B cell (primary cell): ENCODE measurements at regions not wholly inside any gene's neighbourhood (a gene's known extent, or its start where the extent isn't known, plus 50 kb on each side); places are given as distances from the start of the nearest gene placed in this dataset.

ENCODE experiments used
- ATAC-seq: fragments of 200-7000 bp; cut with Tn5 transposase; one replicate; pipeline ENCODE4 v1.10.0; 2021; ENCODE audit warnings: low read depth, mild to moderate bottlenecking, moderate number of reproducible peaks, moderate library complexity
- CTCF ChIA-PET: fragments of 350-600 bp; sonication (Branson Sonifier 250); formaldehyde crosslinking; loops from one replicate; lab custom pipeline; 2021; ENCODE audit warnings: antibody characterized with exemption, inconsistent platforms; lab: Charles Lee
- POLR2A ChIA-PET: fragments of 350-600 bp; sonication (Branson Sonifier 250); formaldehyde crosslinking; loops from one replicate; lab custom pipeline; 2021; ENCODE audit warnings: antibody characterized with exemption; lab: Charles Lee
- DNase-seq: peaks from one replicate; pipeline ENCODE4 v3.0.0; 2013
- H2AFZ ChIP-seq: 2 replicates; pipeline ENCODE4 v1.6.1; 2012; ENCODE audit warnings: mild to moderate bottlenecking, low read depth, low read length; ENCODE audit not compliant: insufficient read depth, poor library complexity, severe bottlenecking
- H3K27ac ChIP-seq, 2 donors: 1 replicate in 1 of 2; 2 replicates in 1 of 2; pipeline ENCODE4 v1.5.1; 2012 to 2013; ENCODE audit warnings: low read length in 2 of 2, mild to moderate bottlenecking in 2 of 2, moderate library complexity in 1 of 2
- H3K27me3 ChIP-seq, 4 experiments: fragments of 200-600 bp in 1 of 4; sonication (generic) in 1 of 4; replicated peaks in 1 of 4; 1 replicate in 2 of 4; 2 replicates in 2 of 4; pipeline versions ENCODE4 v1.6.1 to v1.7.0; 2013 to 2016; ENCODE audit warnings: low read length in 3 of 4, mild to moderate bottlenecking in 2 of 4, mixed read lengths in 1 of 4, moderate library complexity in 1 of 4; ENCODE audit not compliant: insufficient read depth in 4 of 4, control insufficient read depth in 3 of 4; ENCODE audit errors: control extremely low read depth in 1 of 4
- H3K36me3 ChIP-seq, 2 experiments: replicated peaks in 1 of 2; 1 replicate in 1 of 2; 2 replicates in 1 of 2; pipeline versions ENCODE4 v1.6.1 to v1.7.1; 2013; ENCODE audit warnings: low read length in 1 of 2; ENCODE audit not compliant: insufficient read depth in 2 of 2, control insufficient read depth in 1 of 2; ENCODE audit errors: control extremely low read depth in 1 of 2, extremely low read depth in 1 of 2
- H3K4me1 ChIP-seq, 2 donors: fragments of 200-600 bp in 1 of 2; sonication (generic) in 1 of 2; 1 replicate in 1 of 2; 2 replicates in 1 of 2; pipeline versions ENCODE4 v1.5.1 to v1.6.1; 2013 to 2017; ENCODE audit warnings: low read length in 2 of 2; ENCODE audit not compliant: control insufficient read depth in 2 of 2, insufficient read depth in 2 of 2
- H3K4me2 ChIP-seq: replicated peaks from 2 replicates; pipeline ENCODE3; 2012; ENCODE audit warnings: mild to moderate bottlenecking, low read depth, low read length; ENCODE audit not compliant: poor library complexity, severe bottlenecking
- H3K4me3 ChIP-seq, 5 experiments: fragments of 200-600 bp in 1 of 5; sonication (generic) in 1 of 5; 1 replicate in 3 of 5; 2 replicates in 2 of 5; pipeline versions ENCODE4 v1.5.1 to v1.7.0; 2011 to 2016; ENCODE audit warnings: low read length in 4 of 5, mild to moderate bottlenecking in 4 of 5, low read depth in 2 of 5, control low read depth in 1 of 5, moderate library complexity in 1 of 5; ENCODE audit not compliant: insufficient read depth in 1 of 5; ENCODE audit errors: control extremely low read depth in 1 of 5, extremely low read depth in 1 of 5
- H3K79me2 ChIP-seq: fragments of 200-600 bp; sonication (generic); one replicate; pipeline ENCODE4 v1.6.0; 2016; ENCODE audit warnings: low read length; ENCODE audit not compliant: control insufficient read depth, insufficient read depth
- H3K9ac ChIP-seq: fragments of 200-600 bp; sonication (generic); 2 replicates; pipeline ENCODE4 v1.6.1; 2017; ENCODE audit warnings: mild to moderate bottlenecking, low read length, moderate library complexity
- H3K9me3 ChIP-seq, 3 donors: one replicate each; pipeline versions ENCODE4 v1.6.1 to v1.7.1; 2013; ENCODE audit warnings: low read length in 2 of 3; ENCODE audit not compliant: control insufficient read depth in 2 of 3, insufficient read depth in 1 of 3; ENCODE audit errors: control extremely low read depth in 1 of 3
- H4K20me1 ChIP-seq: 2 replicates; pipeline ENCODE4 v1.6.0; 2012; ENCODE audit warnings: mild to moderate bottlenecking, low read length; ENCODE audit not compliant: insufficient read depth, control insufficient read depth, poor library complexity, severe bottlenecking
- H3K27ac Mint-ChIP-seq: one replicate; pipeline ENCODE4 v1.8.0; 2021; ENCODE audit warnings: mixed read lengths
- H3K27me3 Mint-ChIP-seq: one replicate; pipeline ENCODE4 v1.8.0; 2021; ENCODE audit warnings: mixed read lengths
- H3K4me1 Mint-ChIP-seq: one replicate; pipeline ENCODE4 v1.8.0; 2021; ENCODE audit warnings: mixed read lengths
- H3K4me3 Mint-ChIP-seq: one replicate; pipeline ENCODE4 v1.8.0; 2021; ENCODE audit warnings: mixed read lengths
- H3K9me3 Mint-ChIP-seq: one replicate; pipeline ENCODE4 v1.8.0; 2022; ENCODE audit warnings: mixed read lengths; ENCODE audit not compliant: insufficient read depth
- CTCF ChIP-seq: fragments of 200-600 bp; IDR thresholded peaks from one replicate; pipeline ENCODE4 v1.8.0; 2022; ENCODE audit warnings: antibody characterized with exemption, mild to moderate bottlenecking
- EZH2 ChIP-seq: IDR thresholded peaks from 2 replicates; pipeline ENCODE4 v1.6.1; 2012; ENCODE audit warnings: borderline replicate concordance, low read depth, mild to moderate bottlenecking, moderate library complexity, low read length; ENCODE audit not compliant: insufficient read depth, poor library complexity, severe bottlenecking
- WGBS: methylation state at CpG from one replicate; pipeline ENCODE4 v1.1.5; 2013; ENCODE audit warnings: missing lambda C conversion rate; ENCODE audit not compliant: insufficient coverage; 5-methylcytosine and 5-hydroxymethylcytosine counted together
- intact Hi-C: fragments of 100-400 bp; cut with micrococcal nuclease; formaldehyde crosslinking; loops from one replicate; pipeline ENCODE4 v1.10.0; 2022

GRCh38 chr14:83096092-83096491, 1562.4 kb upstream of the SEL1L start:
- CTCF ChIA-PET: no interaction called here
- Mint-ChIP-seq H3K27me3 (no peaks in the 10 kb centered on the region), H3K27ac (no peak overlapping the region), H3K9me3 (no peaks in the 10 kb centered on the region), H3K4me3 (no peak overlapping the region), H3K4me1 (no peaks in the 10 kb centered on the region)
- no peaks in the 10 kb centered on the region for H3K79me2 ChIP-seq
- no peak for DNase-seq
- H3K27me3 ChIP-seq: no peaks in the 10 kb centered on the region
- no peaks in the 10 kb centered on the region for H3K36me3 ChIP-seq
- H3K27ac ChIP-seq: no peak overlapping the region
- no CpG with 5 or more reads among the region's 1 CpG for WGBS
- H3K9me3 ChIP-seq: peaks cover 0 to 9% (median 0%) of the 10 kb centered on the region in 3 donors
- no peak overlapping the region for H3K4me3 ChIP-seq
- intact Hi-C loops: no loop called here
- ATAC-seq: no peak
- H3K9ac ChIP-seq: no peak overlapping the region
- POLR2A ChIA-PET: no interaction called here
- H3K4me1 ChIP-seq: no peaks in the 10 kb centered on the region
- no peak overlapping the region for H2AFZ ChIP-seq
- TF ChIP-seq EZH2 (no peak), CTCF (no peak)
- no peaks in the 10 kb centered on the region for H4K20me1 ChIP-seq
- no peak overlapping the region for H3K4me2 ChIP-seq

GRCh38 chr14:83101846-83102245, 1568.2 kb upstream of the SEL1L start:
- TF ChIP-seq CTCF: no peak
- H2AFZ ChIP-seq: no peak overlapping the region
- Mint-ChIP-seq H3K4me1 (no peaks in the 10 kb centered on the region), H3K9me3 (peaks cover 4% of the 10 kb centered on the region), H3K4me3 (no peak overlapping the region), H3K27me3 (no peaks in the 10 kb centered on the region), H3K27ac (no peak overlapping the region)
- H3K36me3 ChIP-seq: no peaks in the 10 kb centered on the region
- ChIA-PET POLR2A (no interaction called here), CTCF (no interaction called here)
- no peaks in the 10 kb centered on the region for H4K20me1 ChIP-seq
- ATAC-seq: no peak
- no CpG with 5 or more reads among the region's 1 CpG for WGBS
- H3K79me2 ChIP-seq: no peaks in the 10 kb centered on the region
- no peak for DNase-seq
- H3K27ac ChIP-seq: no peak overlapping the region
- H3K4me2 ChIP-seq: no peak overlapping the region
- H3K27me3 ChIP-seq: no peaks in the 10 kb centered on the region
- H3K9ac ChIP-seq: no peak overlapping the region
- no peaks in the 10 kb centered on the region for H3K4me1 ChIP-seq
- H3K9me3 ChIP-seq: no peaks in the 10 kb centered on the region
- intact Hi-C loops: no loop called here
- H3K4me3 ChIP-seq: no peak overlapping the region
